Osteocyte (in vitro differentiated cells): ENCODE measurements at regions not wholly inside any gene's neighbourhood (a gene's known extent, or its start where the extent isn't known, plus 50 kb on each side); places are given as distances from the start of the nearest gene placed in this dataset.

ENCODE experiments used
- DNase-seq: peaks from one replicate; pipeline ENCODE4 v3.0.0; 2021; ENCODE audit warnings: mixed read lengths; ENCODE audit not compliant: unreplicated experiment; ENCODE audit errors: extremely low spot score
- H3K27ac Mint-ChIP-seq: one replicate; pipeline ENCODE4 v1.8.0; 2021; ENCODE audit warnings: mild to moderate bottlenecking, mixed read lengths; ENCODE audit not compliant: unreplicated experiment
- H3K27me3 Mint-ChIP-seq: one replicate; pipeline ENCODE4 v1.8.0; 2021; ENCODE audit warnings: mixed read lengths; ENCODE audit not compliant: unreplicated experiment
- H3K36me3 Mint-ChIP-seq: one replicate; pipeline ENCODE4 v1.8.0; 2021; ENCODE audit warnings: mixed read lengths; ENCODE audit not compliant: unreplicated experiment
- H3K4me1 Mint-ChIP-seq: one replicate; pipeline ENCODE4 v1.8.0; 2021; ENCODE audit warnings: mixed read lengths; ENCODE audit not compliant: unreplicated experiment
- H3K4me3 Mint-ChIP-seq: one replicate; pipeline ENCODE4 v1.8.0; 2021; ENCODE audit warnings: mild to moderate bottlenecking, moderate library complexity, mixed read lengths; ENCODE audit not compliant: unreplicated experiment
- H3K9me3 Mint-ChIP-seq: one replicate; pipeline ENCODE4 v1.8.0; 2021; ENCODE audit warnings: mixed read lengths; ENCODE audit not compliant: unreplicated experiment
- TF ChIP-seq, protein P1 (sequence below): fragments of 200-600 bp; sonication (generic); IDR thresholded peaks from 2 replicates; pipeline ENCODE4 v1.5.0; 2021; ENCODE audit warnings: antibody characterized with exemption, mild to moderate bottlenecking, moderate library complexity

GRCh38 chr1:238962941-238963340 is 423.4 kb upstream of the CHRM3 start:
- Mint-ChIP-seq H3K4me1 (peaks cover 2% of the 10 kb centered on the region), H3K27ac (no peak overlapping the region), H3K9me3 (no peaks in the 10 kb centered on the region), H3K36me3 (no peaks in the 10 kb centered on the region), H3K4me3 (no peak overlapping the region), H3K27me3 (peaks cover 19% of the 10 kb centered on the region)
- DNase-seq: no peak
- TF ChIP-seq, protein P1, sequence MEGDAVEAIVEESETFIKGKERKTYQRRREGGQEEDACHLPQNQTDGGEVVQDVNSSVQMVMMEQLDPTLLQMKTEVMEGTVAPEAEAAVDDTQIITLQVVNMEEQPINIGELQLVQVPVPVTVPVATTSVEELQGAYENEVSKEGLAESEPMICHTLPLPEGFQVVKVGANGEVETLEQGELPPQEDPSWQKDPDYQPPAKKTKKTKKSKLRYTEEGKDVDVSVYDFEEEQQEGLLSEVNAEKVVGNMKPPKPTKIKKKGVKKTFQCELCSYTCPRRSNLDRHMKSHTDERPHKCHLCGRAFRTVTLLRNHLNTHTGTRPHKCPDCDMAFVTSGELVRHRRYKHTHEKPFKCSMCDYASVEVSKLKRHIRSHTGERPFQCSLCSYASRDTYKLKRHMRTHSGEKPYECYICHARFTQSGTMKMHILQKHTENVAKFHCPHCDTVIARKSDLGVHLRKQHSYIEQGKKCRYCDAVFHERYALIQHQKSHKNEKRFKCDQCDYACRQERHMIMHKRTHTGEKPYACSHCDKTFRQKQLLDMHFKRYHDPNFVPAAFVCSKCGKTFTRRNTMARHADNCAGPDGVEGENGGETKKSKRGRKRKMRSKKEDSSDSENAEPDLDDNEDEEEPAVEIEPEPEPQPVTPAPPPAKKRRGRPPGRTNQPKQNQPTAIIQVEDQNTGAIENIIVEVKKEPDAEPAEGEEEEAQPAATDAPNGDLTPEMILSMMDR: no peak

DNA sequence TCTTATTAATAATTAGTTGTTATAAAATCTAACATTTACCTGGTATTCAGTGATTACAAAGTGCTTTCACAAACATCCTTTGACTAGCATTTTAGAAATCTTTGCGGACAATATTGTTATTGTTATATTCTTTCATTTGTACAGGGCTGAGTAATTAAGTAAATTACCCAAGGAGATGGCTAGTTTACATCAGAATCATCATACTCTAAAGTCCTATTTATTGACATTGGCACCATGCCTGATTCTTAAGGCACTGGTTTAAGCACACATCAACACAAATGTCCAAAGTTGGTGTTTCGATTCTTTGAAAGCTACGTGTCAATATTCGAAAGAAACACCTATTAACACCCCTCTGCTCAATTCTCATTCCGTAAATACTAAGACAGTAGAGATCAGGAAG is 424.6 kb upstream of the CHRM3 start:
- Mint-ChIP-seq H3K27me3 (peaks cover 21% of the 10 kb centered on the region), H3K4me3 (no peak overlapping the region), H3K36me3 (no peaks in the 10 kb centered on the region), H3K9me3 (no peaks in the 10 kb centered on the region), H3K4me1 (peaks cover 2% of the 10 kb centered on the region), H3K27ac (no peak overlapping the region)
- TF ChIP-seq, protein P1: no peak
- no peak for DNase-seq

GRCh38 chr1:238960071-238960470 is 426.3 kb upstream of the CHRM3 start:
- H3K27ac Mint-ChIP-seq: no peak overlapping the region
- DNase-seq: no peak

DNA sequence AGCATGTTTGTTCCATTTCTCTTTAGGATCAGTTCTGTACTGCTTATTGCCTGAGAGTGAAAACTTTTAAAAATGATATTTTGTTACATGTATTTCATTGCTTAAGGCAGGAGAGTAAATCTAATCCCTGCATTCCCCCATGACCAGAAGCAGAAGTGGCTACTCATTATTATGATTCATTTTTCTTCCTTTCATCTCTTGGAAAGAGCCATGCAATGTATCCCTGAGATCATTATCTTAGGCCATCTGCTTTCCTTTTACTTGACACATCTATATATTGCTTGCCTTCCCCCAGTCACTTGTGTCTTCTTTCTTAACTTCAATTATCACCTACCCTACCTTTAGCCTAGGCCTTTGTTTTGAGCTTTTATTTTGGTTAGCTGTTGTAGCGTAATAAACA is 430.4 kb upstream of the CHRM3 start:
- peaks cover 2% of the 10 kb centered on the region for H3K4me1 Mint-ChIP-seq
- TF ChIP-seq, protein P1: no peak
- peaks cover 25% of the 10 kb centered on the region for H3K27me3 Mint-ChIP-seq
- H3K27ac Mint-ChIP-seq: no peak overlapping the region
- no peak for DNase-seq
- H3K4me3 Mint-ChIP-seq: no peak overlapping the region
- no peaks in the 10 kb centered on the region for H3K9me3 Mint-ChIP-seq
- H3K36me3 Mint-ChIP-seq: no peaks in the 10 kb centered on the region

More at GRCh38 chr1:238960071-238960470, 426.3 kb upstream of the CHRM3 start:
- Mint-ChIP-seq H3K27me3 (peaks cover 24% of the 10 kb centered on the region), H3K9me3 (no peaks in the 10 kb centered on the region), H3K36me3 (no peaks in the 10 kb centered on the region), H3K4me3 (no peak overlapping the region), H3K4me1 (peaks cover 2% of the 10 kb centered on the region)
- TF ChIP-seq, protein P1: no peak

DNA sequence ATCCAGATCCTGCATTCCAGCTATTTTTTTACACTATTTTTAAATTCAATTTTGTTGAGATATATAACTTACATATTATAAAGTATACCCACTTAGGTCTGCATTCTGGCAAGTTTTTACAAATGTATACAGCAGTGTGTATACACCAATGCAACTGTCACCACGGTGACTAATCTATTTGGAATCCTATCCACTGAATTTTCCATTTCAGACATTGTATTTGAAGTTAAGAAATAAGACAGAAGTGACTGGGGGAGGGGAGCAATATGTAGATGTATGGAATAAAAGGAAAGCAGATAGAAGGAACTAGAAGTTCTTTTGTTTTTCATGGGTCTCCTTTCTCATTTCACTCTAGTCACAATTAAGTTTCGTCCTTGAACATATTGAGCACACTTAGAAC is 431.5 kb upstream of the CHRM3 start:
- Mint-ChIP-seq H3K9me3 (no peaks in the 10 kb centered on the region), H3K27me3 (peaks cover 25% of the 10 kb centered on the region), H3K4me1 (peaks cover 4% of the 10 kb centered on the region), H3K27ac (no peak overlapping the region), H3K36me3 (no peaks in the 10 kb centered on the region), H3K4me3 (no peak overlapping the region)
- DNase-seq: no peak
- TF ChIP-seq, protein P1: no peak
